ENCODE measurements at regions not wholly inside any gene's neighbourhood (a gene's known extent, or its start where the extent isn't known, plus 50 kb on each side); places are given as distances from the start of the nearest gene placed in this dataset.
"Not testable (repeated sequence)": the region's sequence is repeated elsewhere in the genome, so short reads cannot be mapped to it uniquely, and the experiment has no call there.

GRCh38 chr1:219413536-219413935, 199.4 kb downstream of the ZC3H11B start:
- Histone ChIP-seq H3K4me3 (IDR thresholded peaks at IDR 0.05; ENCODE audit: insufficient read depth, low read depth, low read length) (no peak overlapping the region), H3K36me3 (ENCODE audit: insufficient read depth) (no peaks in the 10 kb centered on the region), H3K27ac (no peak overlapping the region), H4K20me1 (ENCODE audit: insufficient read depth) (no peaks in the 10 kb centered on the region), H3K4me2 (no peak overlapping the region), H3K79me2 (ENCODE audit: insufficient read depth, low read depth) (no peaks in the 10 kb centered on the region), H2AFZ (ENCODE audit: low read depth) (no peak overlapping the region), H3K27me3 (ENCODE audit: insufficient read depth, low read depth) (no peaks in the 10 kb centered on the region), H3K9ac (no peak overlapping the region), H3K4me1 (ENCODE audit: low read depth, poor library complexity, severe bottlenecking) (no peaks in the 10 kb centered on the region)
- TF ChIP-seq CTCF (conservative IDR thresholded peaks at IDR 0.05; ENCODE audit: low read depth, low read length): no peak

GRCh38 chr1:219412772-219413171, 200.1 kb downstream of the ZC3H11B start:
- Histone ChIP-seq H3K9ac (no peak overlapping the region), H3K79me2 (ENCODE audit: insufficient read depth, low read depth) (no peaks in the 10 kb centered on the region), H3K4me2 (no peak overlapping the region), H3K4me1 (ENCODE audit: low read depth, poor library complexity, severe bottlenecking) (no peaks in the 10 kb centered on the region), H3K4me3 (IDR thresholded peaks at IDR 0.05; ENCODE audit: insufficient read depth, low read depth, low read length) (no peak overlapping the region), H3K27ac (no peak overlapping the region), H4K20me1 (ENCODE audit: insufficient read depth) (no peaks in the 10 kb centered on the region), H3K27me3 (ENCODE audit: insufficient read depth, low read depth) (no peaks in the 10 kb centered on the region), H2AFZ (ENCODE audit: low read depth) (no peak overlapping the region), H3K36me3 (ENCODE audit: insufficient read depth) (no peaks in the 10 kb centered on the region)
- TF ChIP-seq CTCF (conservative IDR thresholded peaks at IDR 0.05; ENCODE audit: low read depth, low read length): no peak

GRCh38 chr1:219410721-219411120, 202.2 kb downstream of the ZC3H11B start:
- H3K4me3 ChIP-seq (IDR thresholded peaks at IDR 0.05; ENCODE audit: insufficient read depth, low read depth, low read length); H4K20me1 ChIP-seq (ENCODE audit: insufficient read depth); H3K27ac ChIP-seq; H3K79me2 ChIP-seq (ENCODE audit: insufficient read depth, low read depth); H3K27me3 ChIP-seq (ENCODE audit: insufficient read depth, low read depth); H3K4me1 ChIP-seq (ENCODE audit: low read depth, poor library complexity, severe bottlenecking); H3K36me3 ChIP-seq (ENCODE audit: insufficient read depth); H3K4me2 ChIP-seq; H3K9ac ChIP-seq; H2AFZ ChIP-seq (ENCODE audit: low read depth): not testable (repeated sequence)

GRCh38 chr1:219405531-219406331, 207.2 kb downstream of the ZC3H11B start:
- H3K9ac ChIP-seq: no peak overlapping the region
- no peaks in the 10 kb centered on the region for H4K20me1 ChIP-seq (ENCODE audit: insufficient read depth)
- no peak overlapping the region for H3K27ac ChIP-seq
- H3K36me3 ChIP-seq (ENCODE audit: insufficient read depth): no peaks in the 10 kb centered on the region
- no peak overlapping the region for H3K4me2 ChIP-seq
- H3K27me3 ChIP-seq (ENCODE audit: insufficient read depth, low read depth): no peaks in the 10 kb centered on the region
- no peaks in the 10 kb centered on the region for H3K79me2 ChIP-seq (ENCODE audit: insufficient read depth, low read depth)
- no peak for TF ChIP-seq CTCF (conservative IDR thresholded peaks at IDR 0.05; ENCODE audit: low read depth, low read length)
- H3K4me1 ChIP-seq (ENCODE audit: low read depth, poor library complexity, severe bottlenecking): no peaks in the 10 kb centered on the region
- H2AFZ ChIP-seq (ENCODE audit: low read depth): no peak overlapping the region
- no peak overlapping the region for H3K4me3 ChIP-seq (IDR thresholded peaks at IDR 0.05; ENCODE audit: insufficient read depth, low read depth, low read length)

GRCh38 chr1:219404629-219405028, 208.3 kb downstream of the ZC3H11B start:
- no peak overlapping the region for H2AFZ ChIP-seq (ENCODE audit: low read depth)
- H3K9ac ChIP-seq: no peak overlapping the region
- no peak for TF ChIP-seq CTCF (conservative IDR thresholded peaks at IDR 0.05; ENCODE audit: low read depth, low read length)
- no peaks in the 10 kb centered on the region for H3K36me3 ChIP-seq (ENCODE audit: insufficient read depth)
- no peak overlapping the region for H3K4me3 ChIP-seq (IDR thresholded peaks at IDR 0.05; ENCODE audit: insufficient read depth, low read depth, low read length)
- H4K20me1 ChIP-seq (ENCODE audit: insufficient read depth): no peaks in the 10 kb centered on the region
- no peak overlapping the region for H3K4me2 ChIP-seq
- H3K79me2 ChIP-seq (ENCODE audit: insufficient read depth, low read depth): no peaks in the 10 kb centered on the region
- H3K4me1 ChIP-seq (ENCODE audit: low read depth, poor library complexity, severe bottlenecking): no peaks in the 10 kb centered on the region
- H3K27me3 ChIP-seq (ENCODE audit: insufficient read depth, low read depth): no peaks in the 10 kb centered on the region
- H3K27ac ChIP-seq: no peak overlapping the region

Data from KMS-11 (cell line).